ENCODE measurements at regions not wholly inside any gene's neighbourhood (a gene's known extent, or its start where the extent isn't known, plus 50 kb on each side); places are given as distances from the start of the nearest gene placed in this dataset.

- DNase-seq = no peak
- no peak overlapping the region for H3K4me3 ChIP-seq
- H3K4me1 ChIP-seq = peaks cover 5% of the 10 kb centered on the region
- no peaks in the 10 kb centered on the region for H3K36me3 ChIP-seq (replicated peaks in 1 of 2; ENCODE audit: insufficient read depth in 1 of 2, low read depth in 2 of 2)
- H3K9me3 ChIP-seq = no peaks in the 10 kb centered on the region
- no peak overlapping the region for H3K27ac ChIP-seq
- 81% methylated on average over 3 of the region's 3 CpGs for WGBS, 2 donors
- intact Hi-C loops (cut with DNase I) = no loop called here
- no peak for ATAC-seq
- H3K27me3 ChIP-seq = no peaks in the 10 kb centered on the region
- TF ChIP-seq CTCF (IDR thresholded peaks at IDR 0.05) (no peak), POLR2A (IDR thresholded peaks at IDR 0.05) (no peak)
These were observed 207.7 kb upstream of the DTNBP1 start for GRCh38 chr6:15870333-15871043.

GRCh38 chr6:15864708-15865062 is 201.9 kb upstream of the DTNBP1 start:
- H3K9me3 ChIP-seq = no peaks in the 10 kb centered on the region

GRCh38 chr6:15864038-15864707 is 201.3 kb upstream of the DTNBP1 start:
- H3K36me3 ChIP-seq (replicated peaks in 1 of 2; ENCODE audit: insufficient read depth in 1 of 2, low read depth in 2 of 2) = no peaks in the 10 kb centered on the region
- H3K4me1 ChIP-seq = no peaks in the 10 kb centered on the region
- DNase-seq (no peak), ATAC-seq (no peak)
- no peak overlapping the region for H3K27ac ChIP-seq
- WGBS, 2 donors = 70 to 72% methylated on average over 7 of the region's 7 CpGs
- TF ChIP-seq POLR2A (IDR thresholded peaks at IDR 0.05) (no peak), CTCF (IDR thresholded peaks at IDR 0.05) (no peak)
- H3K27me3 ChIP-seq = no peaks in the 10 kb centered on the region
- intact Hi-C loops (cut with DNase I) = no loop called here
- H3K9me3 ChIP-seq = no peaks in the 10 kb centered on the region
- H3K4me3 ChIP-seq = no peak overlapping the region

More at GRCh38 chr6:15864708-15865062, 201.9 kb upstream of the DTNBP1 start:
- H3K36me3 ChIP-seq (replicated peaks in 1 of 2; ENCODE audit: insufficient read depth in 1 of 2, low read depth in 2 of 2) = no peaks in the 10 kb centered on the region
- intact Hi-C loops (cut with DNase I) = no loop called here
- H3K4me3 ChIP-seq = no peak overlapping the region
- no peak overlapping the region for H3K27ac ChIP-seq
- no peak for DNase-seq
- no peaks in the 10 kb centered on the region for H3K27me3 ChIP-seq
- no peak for ATAC-seq
- TF ChIP-seq POLR2A (IDR thresholded peaks at IDR 0.05) = no peak
- TF ChIP-seq CTCF (IDR thresholded peaks at IDR 0.05) = no peak
- H3K4me1 ChIP-seq = no peaks in the 10 kb centered on the region

- no peak for TF ChIP-seq CTCF (IDR thresholded peaks at IDR 0.05)
- TF ChIP-seq POLR2A (IDR thresholded peaks at IDR 0.05) = no peak
These were observed 200.0 kb upstream of the DTNBP1 start for GRCh38 chr6:15862810-15863209.

GRCh38 chr6:15861486-15861885 is 198.7 kb upstream of the DTNBP1 start:
- TF ChIP-seq POLR2A (IDR thresholded peaks at IDR 0.05) = no peak
- TF ChIP-seq CTCF (IDR thresholded peaks at IDR 0.05) = no peak
- Histone ChIP-seq H3K4me3 (no peak overlapping the region), H3K9me3 (no peaks in the 10 kb centered on the region), H3K36me3 (replicated peaks in 1 of 2; ENCODE audit: insufficient read depth in 1 of 2, low read depth in 2 of 2) (no peaks in the 10 kb centered on the region), H3K4me1 (no peaks in the 10 kb centered on the region), H3K27ac (no peak overlapping the region), H3K27me3 (no peaks in the 10 kb centered on the region)
- intact Hi-C loops (cut with DNase I) = no loop called here
- DNase-seq = no peak
- WGBS, 2 donors = 88 to 91% methylated on average over 3 of the region's 3 CpGs
- ATAC-seq = no peak

More at GRCh38 chr6:15862810-15863209, 200.0 kb upstream of the DTNBP1 start:
- Histone ChIP-seq H3K27me3 (no peaks in the 10 kb centered on the region), H3K36me3 (replicated peaks in 1 of 2; ENCODE audit: insufficient read depth in 1 of 2, low read depth in 2 of 2) (no peaks in the 10 kb centered on the region), H3K27ac (no peak overlapping the region), H3K9me3 (no peaks in the 10 kb centered on the region), H3K4me3 (no peak overlapping the region), H3K4me1 (no peaks in the 10 kb centered on the region)
- 35 to 56% methylated on average over 1 of the region's 1 CpG for WGBS, 2 donors
- no peak for DNase-seq
- intact Hi-C loops (cut with DNase I) = no loop called here
- ATAC-seq = no peak

Measured in body of pancreas (tissue), 4 donors.